SK-N-SH treated with all-trans-retinoic acid at 6 μM for 48 hours (cell line): ENCODE measurements at regions not wholly inside any gene's neighbourhood (a gene's known extent, or its start where the extent isn't known, plus 50 kb on each side); places are given as distances from the start of the nearest gene placed in this dataset.

Source experiments
- CSDC2 ChIP-seq: fragments of 250-450 bp; sonication (Bioruptor Pico); IDR thresholded peaks from 2 replicates; pipeline ENCODE4 v1.5.0; 2020; ENCODE audit warnings: mild to moderate bottlenecking, moderate library complexity
- ESRRG ChIP-seq: fragments of 250-450 bp; sonication (Bioruptor Pico); IDR thresholded peaks from 2 replicates; pipeline ENCODE4 v1.6.1; 2021; ENCODE audit warnings: mild to moderate bottlenecking
- PPARA ChIP-seq: fragments of 250-450 bp; sonication (Bioruptor Pico); IDR thresholded peaks from 2 replicates; pipeline ENCODE4 v1.5.0; 2020; ENCODE audit warnings: mild to moderate bottlenecking, borderline replicate concordance
- RARB ChIP-seq: fragments of 250-450 bp; sonication (Bioruptor Pico); IDR thresholded peaks from 2 replicates; pipeline ENCODE4 v1.8.0; 2021; ENCODE audit warnings: mild to moderate bottlenecking, moderate library complexity
- SNAI2 ChIP-seq: fragments of 250-450 bp; sonication (Bioruptor Pico); IDR thresholded peaks from 2 replicates; pipeline ENCODE4 v1.5.0; 2020; ENCODE audit warnings: mild to moderate bottlenecking, moderate library complexity
- TOX ChIP-seq: fragments of 250-450 bp; sonication (Bioruptor Pico); IDR thresholded peaks from 2 replicates; pipeline ENCODE4 v1.8.0; 2021; ENCODE audit warnings: mild to moderate bottlenecking, moderate library complexity, borderline replicate concordance
- ZC3H10 ChIP-seq: fragments of 250-450 bp; sonication (Bioruptor Pico); IDR thresholded peaks from 2 replicates; pipeline ENCODE4 v1.5.1; 2021; ENCODE audit warnings: mild to moderate bottlenecking, moderate library complexity
- ZFP30 ChIP-seq: fragments of 450-650 bp; formaldehyde crosslinking; IDR thresholded peaks from 2 replicates; pipeline ENCODE4 v1.5.0; 2022; ENCODE audit warnings: mild to moderate bottlenecking, moderate library complexity
- ZNF565 ChIP-seq: fragments of 450-650 bp; formaldehyde crosslinking; conservative IDR thresholded peaks from 2 replicates; pipeline ENCODE4 v1.5.0; 2020; ENCODE audit warnings: low read depth, mild to moderate bottlenecking, moderate library complexity
- ZNF70 ChIP-seq: fragments of 450-650 bp; formaldehyde crosslinking; IDR thresholded peaks from 2 replicates; pipeline ENCODE4 v1.5.0; 2020; ENCODE audit warnings: mild to moderate bottlenecking, moderate library complexity
- TF ChIP-seq, protein P1 (sequence below): fragments of 250-450 bp; sonication (Bioruptor Pico); IDR thresholded peaks from 2 replicates; pipeline ENCODE4 v1.8.0; 2020; ENCODE audit warnings: mild to moderate bottlenecking, moderate library complexity, borderline replicate concordance
- TF ChIP-seq, protein P2 (sequence below): fragments of 250-450 bp; sonication (Bioruptor Pico); IDR thresholded peaks from 2 replicates; pipeline ENCODE4 v1.8.0; 2021; ENCODE audit warnings: low read depth, mild to moderate bottlenecking, moderate library complexity, borderline replicate concordance
- TF ChIP-seq, protein P3 (sequence below): fragments of 250-450 bp; sonication (Bioruptor Pico); IDR thresholded peaks from 2 replicates; pipeline ENCODE4 v1.5.1; 2021; ENCODE audit warnings: mild to moderate bottlenecking, moderate library complexity
- TF ChIP-seq, protein P4 (sequence below): fragments of 250-450 bp; sonication (Bioruptor Pico); IDR thresholded peaks from 2 replicates; pipeline ENCODE4 v1.5.0; 2020; ENCODE audit warnings: mild to moderate bottlenecking, moderate library complexity

DNA sequence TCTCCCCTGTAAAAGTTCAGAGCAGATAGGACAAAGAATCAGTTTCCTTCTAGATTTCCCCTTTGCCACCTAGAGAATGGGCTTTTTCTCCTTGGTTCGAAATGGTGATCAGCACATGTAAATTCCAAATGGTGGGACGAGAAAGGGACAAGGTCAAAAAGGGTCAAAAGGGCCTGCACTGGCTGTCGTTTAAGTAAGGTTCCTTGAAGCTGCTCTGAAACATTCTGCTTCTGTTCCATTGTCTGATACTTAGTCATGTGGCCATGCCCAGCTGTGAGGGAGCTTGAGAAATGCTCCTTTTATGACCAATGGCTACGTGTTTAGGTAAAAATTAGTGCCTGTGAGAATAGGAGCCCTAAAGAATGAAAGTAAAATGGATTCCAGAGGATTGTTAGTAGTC lies 165.9 kb upstream of the CENPE start:
- TF ChIP-seq TOX (CRISPR knock-in tag) (no peak), ZNF565 (CRISPR knock-in tag) (no peak), RARB (CRISPR knock-in tag) (no peak), ZC3H10 (CRISPR knock-in tag) (no peak), PPARA (CRISPR knock-in tag) (no peak), ESRRG (CRISPR knock-in tag) (no peak), SNAI2 (no peak), ZNF70 (CRISPR knock-in tag) (no peak), ZFP30 (CRISPR knock-in tag) (no peak), CSDC2 (CRISPR knock-in tag) (no peak)
- TF ChIP-seq, protein P1, sequence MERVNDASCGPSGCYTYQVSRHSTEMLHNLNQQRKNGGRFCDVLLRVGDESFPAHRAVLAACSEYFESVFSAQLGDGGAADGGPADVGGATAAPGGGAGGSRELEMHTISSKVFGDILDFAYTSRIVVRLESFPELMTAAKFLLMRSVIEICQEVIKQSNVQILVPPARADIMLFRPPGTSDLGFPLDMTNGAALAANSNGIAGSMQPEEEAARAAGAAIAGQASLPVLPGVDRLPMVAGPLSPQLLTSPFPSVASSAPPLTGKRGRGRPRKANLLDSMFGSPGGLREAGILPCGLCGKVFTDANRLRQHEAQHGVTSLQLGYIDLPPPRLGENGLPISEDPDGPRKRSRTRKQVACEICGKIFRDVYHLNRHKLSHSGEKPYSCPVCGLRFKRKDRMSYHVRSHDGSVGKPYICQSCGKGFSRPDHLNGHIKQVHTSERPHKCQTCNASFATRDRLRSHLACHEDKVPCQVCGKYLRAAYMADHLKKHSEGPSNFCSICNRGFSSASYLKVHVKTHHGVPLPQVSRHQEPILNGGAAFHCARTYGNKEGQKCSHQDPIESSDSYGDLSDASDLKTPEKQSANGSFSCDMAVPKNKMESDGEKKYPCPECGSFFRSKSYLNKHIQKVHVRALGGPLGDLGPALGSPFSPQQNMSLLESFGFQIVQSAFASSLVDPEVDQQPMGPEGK (CRISPR knock-in tag) = no peak
- TF ChIP-seq, protein P2, sequence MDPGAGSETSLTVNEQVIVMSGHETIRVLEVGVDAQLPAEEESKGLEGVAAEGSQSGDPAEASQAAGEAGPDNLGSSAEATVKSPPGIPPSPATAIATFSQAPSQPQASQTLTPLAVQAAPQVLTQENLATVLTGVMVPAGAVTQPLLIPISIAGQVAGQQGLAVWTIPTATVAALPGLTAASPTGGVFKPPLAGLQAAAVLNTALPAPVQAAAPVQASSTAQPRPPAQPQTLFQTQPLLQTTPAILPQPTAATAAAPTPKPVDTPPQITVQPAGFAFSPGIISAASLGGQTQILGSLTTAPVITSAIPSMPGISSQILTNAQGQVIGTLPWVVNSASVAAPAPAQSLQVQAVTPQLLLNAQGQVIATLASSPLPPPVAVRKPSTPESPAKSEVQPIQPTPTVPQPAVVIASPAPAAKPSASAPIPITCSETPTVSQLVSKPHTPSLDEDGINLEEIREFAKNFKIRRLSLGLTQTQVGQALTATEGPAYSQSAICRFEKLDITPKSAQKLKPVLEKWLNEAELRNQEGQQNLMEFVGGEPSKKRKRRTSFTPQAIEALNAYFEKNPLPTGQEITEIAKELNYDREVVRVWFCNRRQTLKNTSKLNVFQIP = no peak
- TF ChIP-seq, protein P3, sequence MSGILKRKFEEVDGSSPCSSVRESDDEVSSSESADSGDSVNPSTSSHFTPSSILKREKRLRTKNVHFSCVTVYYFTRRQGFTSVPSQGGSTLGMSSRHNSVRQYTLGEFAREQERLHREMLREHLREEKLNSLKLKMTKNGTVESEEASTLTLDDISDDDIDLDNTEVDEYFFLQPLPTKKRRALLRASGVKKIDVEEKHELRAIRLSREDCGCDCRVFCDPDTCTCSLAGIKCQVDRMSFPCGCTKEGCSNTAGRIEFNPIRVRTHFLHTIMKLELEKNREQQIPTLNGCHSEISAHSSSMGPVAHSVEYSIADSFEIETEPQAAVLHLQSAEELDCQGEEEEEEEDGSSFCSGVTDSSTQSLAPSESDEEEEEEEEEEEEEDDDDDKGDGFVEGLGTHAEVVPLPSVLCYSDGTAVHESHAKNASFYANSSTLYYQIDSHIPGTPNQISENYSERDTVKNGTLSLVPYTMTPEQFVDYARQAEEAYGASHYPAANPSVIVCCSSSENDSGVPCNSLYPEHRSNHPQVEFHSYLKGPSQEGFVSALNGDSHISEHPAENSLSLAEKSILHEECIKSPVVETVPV = no peak
- TF ChIP-seq, protein P4, sequence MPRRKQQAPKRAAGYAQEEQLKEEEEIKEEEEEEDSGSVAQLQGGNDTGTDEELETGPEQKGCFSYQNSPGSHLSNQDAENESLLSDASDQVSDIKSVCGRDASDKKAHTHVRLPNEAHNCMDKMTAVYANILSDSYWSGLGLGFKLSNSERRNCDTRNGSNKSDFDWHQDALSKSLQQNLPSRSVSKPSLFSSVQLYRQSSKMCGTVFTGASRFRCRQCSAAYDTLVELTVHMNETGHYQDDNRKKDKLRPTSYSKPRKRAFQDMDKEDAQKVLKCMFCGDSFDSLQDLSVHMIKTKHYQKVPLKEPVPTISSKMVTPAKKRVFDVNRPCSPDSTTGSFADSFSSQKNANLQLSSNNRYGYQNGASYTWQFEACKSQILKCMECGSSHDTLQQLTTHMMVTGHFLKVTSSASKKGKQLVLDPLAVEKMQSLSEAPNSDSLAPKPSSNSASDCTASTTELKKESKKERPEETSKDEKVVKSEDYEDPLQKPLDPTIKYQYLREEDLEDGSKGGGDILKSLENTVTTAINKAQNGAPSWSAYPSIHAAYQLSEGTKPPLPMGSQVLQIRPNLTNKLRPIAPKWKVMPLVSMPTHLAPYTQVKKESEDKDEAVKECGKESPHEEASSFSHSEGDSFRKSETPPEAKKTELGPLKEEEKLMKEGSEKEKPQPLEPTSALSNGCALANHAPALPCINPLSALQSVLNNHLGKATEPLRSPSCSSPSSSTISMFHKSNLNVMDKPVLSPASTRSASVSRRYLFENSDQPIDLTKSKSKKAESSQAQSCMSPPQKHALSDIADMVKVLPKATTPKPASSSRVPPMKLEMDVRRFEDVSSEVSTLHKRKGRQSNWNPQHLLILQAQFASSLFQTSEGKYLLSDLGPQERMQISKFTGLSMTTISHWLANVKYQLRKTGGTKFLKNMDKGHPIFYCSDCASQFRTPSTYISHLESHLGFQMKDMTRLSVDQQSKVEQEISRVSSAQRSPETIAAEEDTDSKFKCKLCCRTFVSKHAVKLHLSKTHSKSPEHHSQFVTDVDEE (CRISPR knock-in tag) = no peak
